ENCODE measurements at regions not wholly inside any gene's neighbourhood (a gene's known extent, or its start where the extent isn't known, plus 50 kb on each side); places are given as distances from the start of the nearest gene placed in this dataset.

DNA sequence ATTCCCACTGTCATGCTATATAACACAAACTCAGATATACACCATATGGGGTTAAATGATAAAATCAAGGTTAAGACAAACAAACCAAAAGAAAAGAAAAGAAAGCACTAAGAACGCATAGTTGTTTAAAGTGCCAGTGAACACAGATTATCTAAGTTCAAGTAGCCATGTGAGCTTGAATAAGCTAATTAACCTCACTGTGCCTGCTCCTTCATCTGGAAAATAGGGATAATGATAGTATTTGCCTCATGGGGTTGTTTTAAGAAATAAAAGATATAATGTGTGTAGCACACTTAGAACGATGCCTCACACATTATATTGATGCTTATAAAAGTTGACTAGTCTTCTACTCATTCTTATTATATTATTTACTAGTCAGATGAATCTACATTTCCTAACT is 72.6 kb upstream of the IL12A start:
- TF ChIP-seq, protein P1, sequence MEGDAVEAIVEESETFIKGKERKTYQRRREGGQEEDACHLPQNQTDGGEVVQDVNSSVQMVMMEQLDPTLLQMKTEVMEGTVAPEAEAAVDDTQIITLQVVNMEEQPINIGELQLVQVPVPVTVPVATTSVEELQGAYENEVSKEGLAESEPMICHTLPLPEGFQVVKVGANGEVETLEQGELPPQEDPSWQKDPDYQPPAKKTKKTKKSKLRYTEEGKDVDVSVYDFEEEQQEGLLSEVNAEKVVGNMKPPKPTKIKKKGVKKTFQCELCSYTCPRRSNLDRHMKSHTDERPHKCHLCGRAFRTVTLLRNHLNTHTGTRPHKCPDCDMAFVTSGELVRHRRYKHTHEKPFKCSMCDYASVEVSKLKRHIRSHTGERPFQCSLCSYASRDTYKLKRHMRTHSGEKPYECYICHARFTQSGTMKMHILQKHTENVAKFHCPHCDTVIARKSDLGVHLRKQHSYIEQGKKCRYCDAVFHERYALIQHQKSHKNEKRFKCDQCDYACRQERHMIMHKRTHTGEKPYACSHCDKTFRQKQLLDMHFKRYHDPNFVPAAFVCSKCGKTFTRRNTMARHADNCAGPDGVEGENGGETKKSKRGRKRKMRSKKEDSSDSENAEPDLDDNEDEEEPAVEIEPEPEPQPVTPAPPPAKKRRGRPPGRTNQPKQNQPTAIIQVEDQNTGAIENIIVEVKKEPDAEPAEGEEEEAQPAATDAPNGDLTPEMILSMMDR (IDR thresholded peaks at IDR 0.05; ENCODE audit: low read depth, low read length, poor library complexity, severe bottlenecking): no peak
- TF ChIP-seq EZH2phosphoT487 (IDR thresholded peaks at IDR 0.05; ENCODE audit: borderline replicate concordance, low read length): no peak

Measured in DOHH2 (cell line).